Ectodermal cell (in vitro differentiated cells): ENCODE measurements at regions not wholly inside any gene's neighbourhood (a gene's known extent, or its start where the extent isn't known, plus 50 kb on each side); places are given as distances from the start of the nearest gene placed in this dataset.

ENCODE experiments used
- H3K27ac ChIP-seq: 2 replicates; pipeline ENCODE4 v1.7.0; 2013; ENCODE audit warnings: mild to moderate bottlenecking, low read depth, low read length; ENCODE audit not compliant: insufficient read depth, poor library complexity, severe bottlenecking
- H3K27me3 ChIP-seq: 2 replicates; pipeline ENCODE4 v1.7.0; 2013; ENCODE audit warnings: mild to moderate bottlenecking, low read length; ENCODE audit not compliant: insufficient read depth, control insufficient read depth, poor library complexity, severe bottlenecking
- H3K36me3 ChIP-seq: one replicate; pipeline ENCODE4 v1.7.0; 2013; ENCODE audit warnings: low read length; ENCODE audit not compliant: control insufficient read depth, insufficient read depth
- H3K4me1 ChIP-seq: one replicate; pipeline ENCODE4 v1.7.0; 2013; ENCODE audit warnings: low read length; ENCODE audit not compliant: control insufficient read depth, insufficient read depth
- H3K4me3 ChIP-seq: 2 replicates; pipeline ENCODE4 v1.7.0; 2013; ENCODE audit warnings: low read depth, low read length, control low read depth; ENCODE audit not compliant: insufficient read depth
- H3K9me3 ChIP-seq: 2 replicates; pipeline ENCODE4 v1.7.0; 2013; ENCODE audit warnings: mild to moderate bottlenecking, low read length, moderate library complexity; ENCODE audit not compliant: control insufficient read depth
- WGBS, 2 experiments: methylation state at CpG; one replicate each; pipeline ENCODE4 v1.1.7; 2013; ENCODE audit warnings: missing lambda C conversion rate in 2 of 2; 5-methylcytosine and 5-hydroxymethylcytosine counted together

DNA sequence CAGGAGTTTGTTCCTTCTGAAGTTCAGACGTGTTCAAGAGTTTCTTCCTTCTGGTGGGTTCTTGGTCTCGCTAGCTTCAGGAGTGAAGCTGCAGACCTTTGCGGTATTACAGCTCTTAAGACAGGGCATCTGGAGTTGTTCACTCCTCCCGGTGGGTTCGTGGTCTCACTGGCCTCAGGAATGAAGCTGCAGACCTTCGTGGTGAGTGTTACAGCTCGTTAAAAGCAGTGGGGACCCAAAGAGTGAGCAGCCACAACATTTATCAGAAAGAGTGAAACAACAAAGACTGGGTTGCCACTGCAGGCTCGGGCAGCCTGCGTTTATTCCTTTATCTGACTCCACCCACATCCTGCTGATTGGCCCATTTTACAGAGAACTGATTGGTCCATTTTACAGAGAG is 373.1 kb downstream of the ETS1 start:
- H3K27ac ChIP-seq: no peak overlapping the region
- H3K9me3 ChIP-seq: no peaks in the 10 kb centered on the region
- H3K36me3 ChIP-seq: no peaks in the 10 kb centered on the region
- H3K4me3 ChIP-seq: no peak overlapping the region
- no peaks in the 10 kb centered on the region for H3K4me1 ChIP-seq
- no peaks in the 10 kb centered on the region for H3K27me3 ChIP-seq
- WGBS, 2 experiments: 93 to 95% methylated on average over 9 of the region's 9 CpGs

DNA sequence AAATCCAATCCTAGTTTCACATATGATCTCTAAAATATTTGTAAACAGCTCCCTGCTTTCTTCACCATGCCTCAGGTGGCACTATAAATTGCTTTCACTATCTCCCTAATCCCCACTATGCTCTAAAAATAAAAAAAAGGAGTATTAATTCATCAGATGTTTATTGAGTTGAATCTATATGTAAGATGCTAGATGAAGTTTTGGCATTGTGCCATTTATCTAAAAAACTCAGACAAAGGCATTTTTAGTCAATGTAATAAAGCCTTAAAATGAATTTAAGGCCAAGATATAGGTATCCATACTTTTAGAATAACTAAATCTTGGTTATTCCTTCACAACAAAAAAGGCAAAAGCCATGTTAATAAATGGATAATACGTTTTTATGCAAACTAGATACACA is 373.9 kb downstream of the ETS1 start:
- no peaks in the 10 kb centered on the region for H3K9me3 ChIP-seq
- no peaks in the 10 kb centered on the region for H3K4me1 ChIP-seq
- no peaks in the 10 kb centered on the region for H3K27me3 ChIP-seq
- H3K4me3 ChIP-seq: no peak overlapping the region
- WGBS, 2 experiments: 100% methylated on average over 1 of the region's 1 CpG; no CpG with 5 or more reads in 1 of the 2 experiments
- H3K27ac ChIP-seq: no peak overlapping the region
- H3K36me3 ChIP-seq: no peaks in the 10 kb centered on the region

DNA sequence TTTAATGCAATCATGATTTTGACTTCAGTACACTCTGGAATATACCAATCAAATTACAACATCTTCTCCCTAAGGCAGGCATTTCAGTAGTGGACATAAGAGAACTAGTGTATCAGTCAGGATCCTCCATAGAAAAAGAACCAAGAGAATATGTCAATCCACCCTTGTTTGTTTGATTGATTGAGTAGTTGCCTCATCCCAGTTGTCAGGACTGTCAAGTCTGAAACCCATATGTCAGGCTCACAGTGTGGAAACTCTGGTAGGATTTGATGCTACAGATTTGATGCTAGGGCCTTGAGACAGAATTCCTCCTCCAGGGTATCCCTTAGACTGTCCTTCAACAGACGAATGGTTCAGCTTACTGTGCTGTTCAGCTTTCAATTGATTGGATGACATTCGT is 375.0 kb downstream of the ETS1 start:
- no peak overlapping the region for H3K4me3 ChIP-seq
- H3K27me3 ChIP-seq: no peaks in the 10 kb centered on the region
- no peaks in the 10 kb centered on the region for H3K36me3 ChIP-seq
- H3K27ac ChIP-seq: no peak overlapping the region
- no peaks in the 10 kb centered on the region for H3K4me1 ChIP-seq
- WGBS, 2 experiments: 82 to 93% methylated on average over 2 of the region's 2 CpGs
- no peaks in the 10 kb centered on the region for H3K9me3 ChIP-seq

DNA sequence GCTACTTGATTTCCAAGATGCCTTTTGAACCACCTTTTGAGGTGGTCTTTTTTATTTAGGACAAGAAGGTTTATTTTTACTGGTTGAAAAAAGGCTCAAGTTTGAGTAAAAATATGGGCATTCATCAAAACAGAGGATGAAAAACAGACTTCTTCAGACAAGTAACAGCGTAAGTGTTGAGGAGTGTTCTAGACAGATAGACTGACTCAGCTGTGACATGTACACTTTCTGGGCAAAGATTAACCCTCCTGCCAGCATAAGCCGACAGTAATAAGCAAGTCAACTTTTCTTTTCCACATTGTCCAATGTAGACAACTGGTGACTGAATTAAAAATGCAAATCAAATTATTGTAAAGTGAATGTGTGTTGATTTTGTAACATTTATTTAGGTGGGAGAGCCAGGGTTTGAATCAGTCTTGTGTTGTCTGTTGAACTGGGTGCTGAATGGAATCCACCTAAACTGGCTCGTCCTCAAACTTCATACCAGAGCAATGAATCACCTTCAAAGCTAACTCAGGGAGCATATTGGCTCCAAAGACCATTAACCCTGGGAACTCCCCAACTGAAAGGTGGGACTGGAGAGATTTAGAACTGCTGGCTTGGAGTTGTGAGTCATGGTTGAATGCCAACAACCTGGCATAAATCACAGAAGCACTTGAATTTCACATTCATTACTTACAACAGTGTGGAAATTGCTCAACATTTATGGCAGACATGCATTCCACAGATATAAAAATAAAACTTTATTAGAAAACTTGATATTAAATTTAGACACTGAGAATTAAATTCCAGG is 377.0 kb downstream of the ETS1 start:
- no peaks in the 10 kb centered on the region for H3K27me3 ChIP-seq
- H3K27ac ChIP-seq: no peak overlapping the region
- H3K4me1 ChIP-seq: no peaks in the 10 kb centered on the region
- H3K9me3 ChIP-seq: no peaks in the 10 kb centered on the region
- no peaks in the 10 kb centered on the region for H3K36me3 ChIP-seq
- 86 to 89% methylated on average over 3 of the region's 3 CpGs for WGBS, 2 experiments
- no peak overlapping the region for H3K4me3 ChIP-seq

DNA sequence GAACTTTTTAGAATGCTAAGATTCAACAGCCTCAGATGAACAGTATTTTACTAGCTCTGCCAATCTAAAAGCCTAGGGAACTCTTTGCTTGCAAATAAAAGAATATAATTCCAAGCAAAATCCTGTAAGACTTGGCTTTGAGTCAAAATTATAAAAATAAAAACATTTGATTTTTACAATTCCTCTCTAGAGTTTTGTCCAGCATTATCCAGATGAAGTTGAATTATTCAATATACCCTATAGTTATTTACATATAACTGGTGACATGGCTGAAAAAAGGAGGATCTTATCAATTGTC is 378.3 kb downstream of the ETS1 start:
- Histone ChIP-seq H3K4me3 (no peak overlapping the region), H3K27ac (no peak overlapping the region), H3K9me3 (no peaks in the 10 kb centered on the region), H3K36me3 (no peaks in the 10 kb centered on the region), H3K4me1 (no peaks in the 10 kb centered on the region), H3K27me3 (no peaks in the 10 kb centered on the region)

DNA sequence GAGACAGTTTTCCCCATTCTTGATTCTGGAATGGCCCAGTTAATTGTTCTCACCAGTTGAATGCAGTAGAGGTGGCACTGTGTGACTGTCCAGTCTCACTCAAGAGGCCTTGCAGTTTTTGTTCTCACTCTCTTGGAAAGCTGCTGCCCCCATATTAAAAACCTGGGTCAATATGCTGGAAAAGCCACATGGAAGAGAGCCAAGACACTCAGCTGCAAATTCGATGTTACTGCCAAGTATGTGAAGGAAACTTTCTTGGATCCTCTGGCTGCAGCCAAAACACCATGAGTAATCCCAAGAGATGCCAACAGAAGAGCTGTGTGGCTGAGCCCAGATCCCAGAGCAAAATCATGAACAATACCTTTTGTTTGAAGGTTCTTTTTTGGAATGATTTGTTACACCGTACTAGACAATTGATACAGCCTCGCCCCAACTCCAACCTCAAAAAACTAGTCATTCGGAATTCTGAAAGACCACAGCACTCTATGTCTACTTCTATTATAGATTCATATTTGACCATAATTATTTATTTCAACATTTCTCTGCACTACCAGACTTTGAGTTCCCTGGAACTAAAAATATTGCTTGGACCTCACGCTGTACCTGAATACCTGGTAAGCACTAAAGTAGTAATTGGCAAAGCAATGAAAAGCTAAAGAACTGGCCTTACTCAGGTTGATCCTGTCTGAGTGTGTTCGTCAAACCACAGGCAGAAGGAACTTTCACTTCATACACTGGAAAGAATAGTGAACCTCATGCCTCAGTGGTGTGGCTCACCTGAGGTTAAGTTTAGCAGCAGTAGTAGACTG is 378.8 kb downstream of the ETS1 start:
- 78 to 85% methylated on average over 5 of the region's 6 CpGs for WGBS, 2 experiments
- H3K27ac ChIP-seq: no peak overlapping the region
- no peaks in the 10 kb centered on the region for H3K27me3 ChIP-seq
- no peaks in the 10 kb centered on the region for H3K9me3 ChIP-seq
- H3K36me3 ChIP-seq: no peaks in the 10 kb centered on the region
- no peaks in the 10 kb centered on the region for H3K4me1 ChIP-seq
- no peak overlapping the region for H3K4me3 ChIP-seq

DNA sequence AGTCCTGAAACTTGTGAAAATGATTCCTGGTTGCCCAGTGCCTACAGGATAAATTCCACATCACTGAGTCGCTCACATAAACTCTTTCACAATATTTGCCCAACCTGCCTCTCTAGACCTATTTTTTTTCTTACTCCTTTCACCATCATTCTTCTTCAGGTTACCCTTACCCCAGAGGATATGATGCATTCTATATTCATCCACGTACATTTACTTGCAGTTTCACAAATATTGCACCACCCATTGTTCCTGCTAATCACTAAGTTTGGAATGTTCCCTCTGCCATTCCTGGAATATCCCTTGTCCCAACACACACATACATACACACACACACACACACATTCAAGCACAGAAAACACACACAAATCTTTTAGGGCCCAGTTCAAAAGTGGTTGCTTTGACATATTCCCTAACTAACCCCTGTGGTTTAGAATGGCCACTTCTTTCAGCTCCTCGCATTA is 379.5 kb downstream of the ETS1 start:
- no peaks in the 10 kb centered on the region for H3K9me3 ChIP-seq
- H3K27ac ChIP-seq: no peak overlapping the region
- no peaks in the 10 kb centered on the region for H3K27me3 ChIP-seq
- no peaks in the 10 kb centered on the region for H3K36me3 ChIP-seq
- 90 to 93% methylated on average over 3 of the region's 3 CpGs for WGBS, 2 experiments
- H3K4me1 ChIP-seq: no peaks in the 10 kb centered on the region
- no peak overlapping the region for H3K4me3 ChIP-seq

DNA sequence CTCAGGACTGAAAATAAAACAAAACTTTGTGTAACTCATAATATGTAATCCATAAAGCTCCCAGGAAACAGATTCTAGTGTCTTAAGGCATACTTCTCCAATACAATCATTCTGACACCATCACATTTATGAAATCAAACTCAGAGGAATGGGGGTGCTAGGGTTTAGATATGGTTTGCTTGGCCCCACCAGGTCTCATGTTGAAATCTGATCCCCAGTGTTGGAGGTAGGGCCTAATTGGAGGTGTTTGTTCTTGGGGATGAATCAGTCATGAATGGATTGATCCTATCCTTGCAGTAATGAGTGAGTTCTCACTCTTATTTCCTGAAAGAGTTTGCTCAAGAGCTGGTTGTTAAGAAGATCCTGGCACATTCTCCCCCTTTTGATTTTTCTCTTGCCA is 380.9 kb downstream of the ETS1 start:
- Histone ChIP-seq H3K36me3 (no peaks in the 10 kb centered on the region), H3K27ac (no peak overlapping the region)

DNA sequence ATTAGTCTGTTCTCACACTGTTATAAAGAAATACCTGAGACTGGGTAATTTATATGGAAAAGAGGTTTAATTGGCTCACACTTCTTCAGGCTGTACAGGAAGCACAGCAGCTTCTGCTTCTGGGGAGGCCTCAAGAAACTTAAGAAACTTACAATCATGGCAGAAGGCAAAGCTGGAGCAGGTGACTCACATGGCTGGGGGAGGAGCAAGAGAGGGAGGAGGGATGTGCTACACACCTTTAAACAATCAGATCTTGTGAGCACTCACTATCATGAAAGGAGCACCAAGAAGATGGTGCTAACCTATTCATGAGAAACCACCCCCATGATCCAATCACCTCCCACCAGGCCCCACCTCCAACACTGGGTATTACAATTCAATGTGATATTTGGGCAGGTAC is 381.6 kb downstream of the ETS1 start:
- no peaks in the 10 kb centered on the region for H3K27me3 ChIP-seq
- no peak overlapping the region for H3K27ac ChIP-seq
- no peak overlapping the region for H3K4me3 ChIP-seq
- H3K9me3 ChIP-seq: no peaks in the 10 kb centered on the region
- no peaks in the 10 kb centered on the region for H3K36me3 ChIP-seq
- no peaks in the 10 kb centered on the region for H3K4me1 ChIP-seq

More for the DNA sequence above, 380.9 kb downstream of the ETS1 start:
- Histone ChIP-seq H3K4me3 (no peak overlapping the region), H3K9me3 (no peaks in the 10 kb centered on the region), H3K4me1 (no peaks in the 10 kb centered on the region), H3K27me3 (no peaks in the 10 kb centered on the region)

DNA sequence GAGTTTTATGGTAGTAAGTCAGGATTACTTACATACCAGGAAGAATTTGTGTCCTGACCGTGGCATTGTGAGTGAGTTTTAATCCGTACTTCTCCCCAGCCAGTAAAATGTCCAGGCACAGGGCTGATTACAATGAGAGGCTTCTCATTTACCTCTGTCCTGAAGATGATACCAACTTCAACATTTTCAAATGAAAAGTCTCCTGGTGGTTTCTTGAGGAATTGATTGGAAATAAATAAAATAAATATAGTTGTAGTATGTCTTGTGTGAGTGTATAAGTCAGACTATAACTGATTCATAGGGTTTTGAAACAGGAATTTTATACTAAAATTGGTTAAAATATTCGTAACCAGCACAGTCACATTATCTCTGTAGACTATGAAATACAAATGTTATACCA is 382.5 kb downstream of the ETS1 start:
- no peak overlapping the region for H3K4me3 ChIP-seq
- no peaks in the 10 kb centered on the region for H3K4me1 ChIP-seq
- H3K9me3 ChIP-seq: no peaks in the 10 kb centered on the region
- no peaks in the 10 kb centered on the region for H3K36me3 ChIP-seq
- 77 to 81% methylated on average over 2 to 3 of the region's 3 CpGs for WGBS, 2 experiments
- no peaks in the 10 kb centered on the region for H3K27me3 ChIP-seq
- no peak overlapping the region for H3K27ac ChIP-seq
